ENCODE measurements at regions not wholly inside any gene's neighbourhood (a gene's known extent, or its start where the extent isn't known, plus 50 kb on each side); places are given as distances from the start of the nearest gene placed in this dataset.

GRCh38 chr10:129373231-129373630, 93.8 kb upstream of the MGMT start:
- TF ChIP-seq CTCF (IDR thresholded peaks at IDR 0.05; ENCODE audit: borderline replicate concordance, extremely low read depth, low read length, poor library complexity, severe bottlenecking), result no peak
- TF ChIP-seq EZH2 (IDR thresholded peaks at IDR 0.05; ENCODE audit: borderline replicate concordance, low read depth, low read length, severe bottlenecking), result no peak
